Jurkat, Clone E6-1 (cell line): ENCODE measurements at regions not wholly inside any gene's neighbourhood (a gene's known extent, or its start where the extent isn't known, plus 50 kb on each side); places are given as distances from the start of the nearest gene placed in this dataset.
"Not testable (repeated sequence)": the region's sequence is repeated elsewhere in the genome, so short reads cannot be mapped to it uniquely, and the experiment has no call there.

Source experiments
- DNase-seq: peaks from one replicate; pipeline ENCODE4 v3.0.0-alpha.2; 2011; ENCODE audit warnings: low read depth, low spot score
- H3K4me3 ChIP-seq: 2 replicates; pipeline ENCODE4 v1.5.1; 2011; ENCODE audit warnings: mild to moderate bottlenecking, low read length, control low read depth, moderate library complexity

DNA sequence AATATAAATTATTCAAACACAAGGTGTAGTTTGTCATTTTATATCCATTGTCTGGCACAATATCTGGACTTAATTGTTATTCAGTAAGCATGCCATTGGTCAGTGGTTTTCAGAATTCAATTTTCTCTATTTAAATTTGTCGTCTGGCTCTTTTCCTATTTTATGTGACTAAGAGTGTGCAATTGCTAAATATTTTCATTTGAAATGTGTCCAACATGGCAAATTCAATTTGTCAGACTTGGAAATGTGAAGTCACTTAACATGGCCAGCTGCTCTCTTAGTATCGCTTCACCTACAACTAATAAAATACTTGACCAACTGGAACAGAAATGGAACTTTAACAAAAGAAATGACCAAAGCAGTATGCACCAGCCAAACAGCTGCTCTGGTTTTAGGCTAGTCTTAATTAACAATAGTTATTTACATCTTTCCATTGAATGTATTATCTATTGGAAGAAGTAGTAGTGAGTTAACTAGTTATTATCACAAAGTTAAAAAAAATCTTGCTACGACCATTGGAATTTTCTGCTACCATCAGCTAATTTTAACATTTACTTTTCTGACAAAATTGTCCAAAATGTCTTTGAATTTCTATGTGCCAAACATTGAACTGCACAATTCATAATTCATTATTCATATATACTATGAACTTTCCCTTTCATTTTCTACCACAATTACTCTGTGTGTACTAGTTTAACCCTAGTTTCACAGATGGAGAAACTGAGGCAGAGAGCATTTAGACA is 720.7 kb upstream of the FAM174A start:
- H3K4me3 ChIP-seq, result no peak overlapping the region
- no peak for DNase-seq

DNA sequence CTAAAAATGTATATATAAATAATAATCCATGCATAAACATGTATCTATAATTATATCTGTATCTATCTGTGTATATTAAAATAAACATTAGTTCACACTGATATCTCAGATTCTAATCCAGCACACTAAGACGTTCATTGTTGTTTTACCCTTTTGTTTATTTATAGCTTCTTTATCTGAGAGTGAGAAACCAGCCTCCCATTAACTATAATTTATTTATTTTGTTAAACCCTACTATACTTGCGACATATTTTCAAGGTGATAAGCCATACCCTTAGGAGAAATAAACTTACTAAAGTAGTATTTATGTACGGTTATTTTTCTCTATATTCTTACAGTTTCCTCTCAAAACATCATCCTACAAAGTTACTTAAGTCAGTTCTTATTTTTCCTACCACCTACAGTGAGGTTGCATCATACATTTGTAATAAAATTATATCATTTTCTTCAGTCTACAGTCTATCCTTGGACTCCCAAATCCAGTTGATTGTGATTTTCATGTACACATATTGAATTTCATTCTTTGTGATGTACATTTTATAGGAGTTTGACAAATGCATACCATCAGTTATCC is 726.4 kb upstream of the FAM174A start:
- DNase-seq, result no peak
- no peak overlapping the region for H3K4me3 ChIP-seq

DNA sequence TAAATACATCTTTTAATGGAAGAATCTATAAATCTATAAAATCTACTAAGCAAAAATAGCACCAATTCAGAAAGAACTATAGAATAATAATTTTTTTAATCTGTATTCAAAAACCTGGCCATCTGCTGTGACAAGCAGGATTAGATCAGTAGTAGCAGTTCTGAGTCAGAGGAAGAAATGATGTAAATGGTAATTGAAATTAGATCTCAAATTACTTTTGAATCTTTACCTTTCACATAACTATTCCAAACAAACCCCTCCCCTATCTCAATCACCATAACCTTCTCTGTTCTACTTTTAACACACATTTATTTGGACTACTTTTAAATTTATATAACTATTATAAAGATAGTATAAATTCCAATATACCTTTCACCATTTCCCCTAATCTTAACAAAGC is 727.8 kb upstream of the FAM174A start:
- DNase-seq, result no peak
- H3K4me3 ChIP-seq, result no peak overlapping the region

DNA sequence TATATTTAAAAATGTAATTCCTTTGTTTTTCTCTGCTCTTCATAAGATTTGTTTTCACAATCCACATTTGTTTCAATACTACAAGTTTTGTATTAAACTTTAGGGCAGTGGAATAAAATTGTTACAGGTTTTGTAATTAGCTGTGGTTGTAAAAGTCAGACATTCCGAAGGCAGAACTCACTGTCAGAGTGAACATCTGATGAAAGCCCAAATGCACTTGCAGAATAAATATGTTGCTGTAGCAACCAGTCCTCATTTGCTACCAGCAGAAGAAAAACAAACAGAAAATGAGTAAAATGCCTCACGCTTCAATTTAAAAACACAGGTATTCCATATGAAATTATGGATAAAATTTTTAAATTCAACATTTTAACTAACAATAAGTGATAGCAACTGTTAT is 740.1 kb upstream of the FAM174A start:
- no peak for DNase-seq
- H3K4me3 ChIP-seq, result no peak overlapping the region

DNA sequence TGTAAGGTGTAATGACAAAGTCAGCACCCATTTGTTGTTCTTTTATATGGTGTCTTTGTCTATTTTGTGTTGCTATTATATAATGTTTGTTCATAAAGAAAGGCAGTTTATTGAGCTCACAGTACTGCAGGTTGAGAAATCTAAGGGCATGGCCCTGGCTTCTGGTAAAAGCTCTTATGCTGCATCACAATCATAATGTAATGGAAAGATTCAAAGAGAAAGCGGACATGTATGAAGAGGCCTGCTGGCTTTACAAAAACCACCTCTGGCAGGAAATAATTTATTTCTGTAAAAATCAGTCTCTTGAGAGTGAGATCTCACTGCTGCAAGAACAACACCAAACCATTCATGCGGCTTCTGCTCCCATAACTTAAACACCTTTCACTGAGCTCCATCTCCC is 746.7 kb upstream of the FAM174A start:
- no peak for DNase-seq
- no peak overlapping the region for H3K4me3 ChIP-seq

DNA sequence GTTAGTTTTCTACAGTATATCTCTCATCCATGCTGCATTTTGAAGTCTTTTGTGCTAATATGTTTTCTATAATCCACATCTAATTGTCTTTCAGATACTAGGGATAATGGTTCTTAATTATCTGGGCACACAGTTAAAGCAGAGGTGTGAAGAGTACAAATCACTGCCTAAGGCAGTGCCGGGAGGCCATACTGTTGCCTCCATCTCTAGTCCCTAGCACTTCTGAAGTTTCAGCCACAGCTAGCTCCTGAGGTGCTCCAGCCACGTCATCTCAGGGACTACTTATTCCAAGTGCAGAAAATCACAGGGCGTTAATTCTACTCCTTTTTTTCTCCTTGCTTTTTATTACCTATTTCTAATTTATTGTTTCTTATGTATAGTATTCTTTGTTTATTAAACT is 760.0 kb upstream of the FAM174A start:
- no peak overlapping the region for H3K4me3 ChIP-seq

DNA sequence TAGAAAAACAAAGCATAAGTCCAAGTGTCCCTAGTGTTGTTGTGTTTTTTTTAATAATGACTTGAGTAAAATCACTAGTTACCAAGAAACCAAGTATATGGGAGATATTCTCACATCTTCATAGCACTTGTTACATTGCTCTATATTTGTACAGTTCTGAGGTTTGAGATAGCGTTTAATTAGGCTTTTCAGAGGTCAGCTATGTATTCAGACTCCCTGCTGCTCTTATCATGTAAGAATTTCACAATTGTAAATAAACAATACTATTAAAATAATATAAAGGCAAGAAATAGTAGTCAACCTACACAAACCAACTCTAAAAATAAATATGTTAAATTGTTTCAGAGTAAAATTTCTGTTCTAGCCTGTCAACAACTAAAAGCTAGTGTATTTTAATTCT is 761.9 kb upstream of the FAM174A start:
- DNase-seq, result no peak
- H3K4me3 ChIP-seq, result no peak overlapping the region

More for the DNA sequence above, 760.0 kb upstream of the FAM174A start:
- no peak for DNase-seq

DNA sequence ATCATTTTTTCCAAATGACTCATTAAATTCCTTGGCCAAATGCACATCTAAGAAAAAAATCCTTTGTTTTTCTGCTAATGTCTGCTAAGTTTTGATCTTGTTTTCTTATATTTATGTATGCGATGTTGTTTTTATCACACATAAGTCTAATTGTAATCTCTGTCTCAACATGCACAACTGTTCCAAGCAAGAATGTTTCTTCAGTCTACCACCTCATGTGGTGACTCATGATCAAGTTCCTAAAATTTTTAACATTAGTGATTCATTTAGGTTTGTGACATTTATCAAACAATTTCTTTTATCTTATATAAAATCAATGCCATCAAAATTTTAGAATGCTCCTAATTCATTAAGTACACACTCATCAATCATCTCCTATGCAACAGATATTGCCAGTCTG is 763.9 kb upstream of the FAM174A start:
- DNase-seq, result no peak
- no peak overlapping the region for H3K4me3 ChIP-seq

DNA sequence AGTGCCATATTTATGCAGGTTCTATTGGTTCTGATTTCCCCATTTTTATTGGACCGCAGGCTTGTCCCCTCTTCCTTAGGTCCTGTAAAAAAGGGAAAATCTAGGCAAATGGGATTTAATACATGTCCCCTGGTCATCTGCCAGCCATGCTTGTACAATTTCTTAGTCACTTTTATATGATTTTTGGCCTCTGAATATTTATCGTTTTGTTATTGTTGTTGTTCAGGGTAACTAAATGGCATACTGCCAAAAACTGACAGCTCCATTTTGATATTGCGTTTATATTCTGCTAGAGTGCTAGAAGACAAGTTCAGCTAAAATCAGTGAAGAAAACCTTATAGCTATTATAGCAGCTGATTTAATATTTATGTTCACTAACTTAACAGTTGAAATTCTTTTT is 770.2 kb upstream of the FAM174A start:
- no peak overlapping the region for H3K4me3 ChIP-seq
- DNase-seq, result no peak

DNA sequence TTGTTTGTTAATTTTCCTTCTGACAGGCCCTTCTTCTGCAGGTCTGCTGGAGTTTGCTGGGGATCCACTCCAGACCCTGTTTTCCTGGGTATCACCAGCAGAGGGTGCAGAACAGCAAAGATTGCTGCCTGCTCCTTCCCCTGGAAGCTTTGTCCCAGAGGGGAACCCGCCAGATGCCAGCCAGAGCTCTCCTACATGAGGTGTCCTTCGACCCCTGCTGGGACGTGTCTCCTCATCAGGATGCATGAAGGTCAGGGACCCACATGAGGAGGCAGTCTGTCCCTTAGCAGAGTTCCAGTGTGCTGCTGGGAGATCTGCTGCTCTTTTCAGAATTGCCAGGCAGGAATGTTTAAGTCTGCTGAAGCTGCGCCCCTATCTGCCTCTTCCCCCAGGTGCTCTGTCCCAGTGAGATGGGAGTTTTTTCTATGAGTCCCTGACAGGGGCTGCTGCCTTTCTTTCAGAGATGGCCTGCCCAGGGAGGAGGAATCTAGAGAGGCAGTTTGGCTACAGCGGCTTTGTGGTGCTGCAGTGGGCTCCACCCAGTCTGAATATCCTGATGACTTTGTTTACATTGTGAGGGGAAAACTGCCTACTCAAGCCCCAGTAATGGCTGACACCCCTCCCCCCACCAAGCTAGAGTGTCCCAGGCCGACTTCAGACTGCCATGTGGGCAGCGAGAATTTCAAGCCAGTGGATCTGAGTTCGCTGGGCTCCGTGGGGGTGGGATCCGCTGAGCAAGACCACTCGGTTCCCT is 772.0 kb upstream of the FAM174A start:
- H3K4me3 ChIP-seq, result no peak overlapping the region
- no peak for DNase-seq

DNA sequence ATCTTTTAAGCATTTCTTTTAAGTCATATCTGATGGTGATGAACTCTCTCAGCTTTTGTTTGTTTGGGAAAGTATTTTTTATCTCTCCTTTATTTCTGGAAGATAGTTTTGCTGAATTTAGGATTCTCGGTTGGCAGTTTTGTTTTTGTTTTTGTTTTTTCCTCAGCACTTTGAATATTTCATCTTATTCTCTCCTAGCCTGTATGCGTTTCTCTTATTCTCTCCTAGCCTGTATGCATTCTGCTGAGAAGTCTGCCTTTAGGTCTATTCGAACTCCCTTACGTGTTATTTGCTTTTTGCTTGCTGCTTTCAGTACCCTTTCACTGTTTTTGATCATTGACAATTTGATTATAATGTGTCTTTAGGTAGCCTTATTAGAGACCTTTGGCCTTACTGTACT is 787.8 kb upstream of the FAM174A start:
- no peak overlapping the region for H3K4me3 ChIP-seq
- DNase-seq, result no peak

DNA sequence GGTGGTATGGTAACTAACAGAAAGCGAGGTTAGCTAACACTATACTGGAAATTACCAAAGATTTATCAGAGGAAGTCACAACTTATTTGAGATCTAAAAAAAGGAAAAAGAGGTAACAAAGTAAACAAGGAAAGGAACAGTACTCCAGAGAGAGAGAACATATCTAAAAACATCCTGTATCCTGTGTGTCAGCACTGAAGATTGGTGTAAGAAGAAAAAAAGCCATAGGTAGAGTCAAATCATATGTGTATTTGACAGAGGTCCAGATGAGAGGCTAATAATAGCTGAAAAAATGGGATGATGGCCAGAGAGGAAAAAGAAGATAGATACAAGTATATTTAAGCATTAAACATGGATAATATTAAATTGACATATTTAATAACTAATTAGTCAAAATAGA is 802.0 kb upstream of the FAM174A start:
- not testable (repeated sequence) for DNase-seq, H3K4me3 ChIP-seq

DNA sequence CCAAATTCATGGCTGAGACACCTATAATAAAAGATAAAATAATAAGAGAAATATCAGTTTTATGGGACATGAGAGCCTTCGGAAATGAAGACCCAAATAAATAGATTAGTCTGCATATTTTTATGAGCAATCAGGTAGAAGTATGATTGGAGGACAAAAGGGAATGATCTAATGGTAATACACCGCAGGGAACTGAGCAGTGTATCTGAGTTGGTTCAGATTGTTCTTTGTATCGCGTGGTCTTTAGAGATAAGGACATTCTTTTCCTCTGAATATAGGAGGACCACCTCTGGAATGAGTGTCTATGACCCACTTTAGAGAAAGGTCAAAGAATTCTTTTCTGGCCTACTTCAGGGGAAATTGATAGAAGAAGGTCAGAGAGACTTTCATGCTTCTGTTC is 801.8 kb upstream of the CHD1 start:
- H3K4me3 ChIP-seq, DNase-seq: not testable (repeated sequence)

DNA sequence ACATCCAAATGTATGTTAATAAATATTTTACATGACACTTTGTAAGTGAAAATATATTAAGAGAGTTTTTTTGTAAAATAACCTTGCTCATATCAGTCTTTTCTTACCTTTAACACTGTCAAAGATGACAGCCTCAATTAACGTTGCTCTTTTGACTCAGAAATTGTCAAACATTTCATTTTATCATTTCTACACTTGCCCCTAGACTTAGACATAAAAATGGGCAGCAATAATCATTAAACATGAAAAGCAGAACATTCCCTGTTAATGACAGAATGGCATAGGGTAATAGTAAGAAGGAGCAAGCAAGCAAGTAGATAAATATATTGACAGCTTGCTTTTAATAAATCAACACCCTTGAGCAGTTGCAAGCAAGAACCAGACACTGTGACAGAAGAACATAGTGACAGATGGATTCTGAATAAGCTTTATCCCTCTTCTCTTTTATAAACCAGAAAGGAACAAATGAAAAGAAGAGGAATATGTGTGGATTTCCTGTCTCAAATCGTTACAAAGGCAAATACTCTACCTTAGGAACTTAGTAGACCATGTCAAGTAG is 796.0 kb upstream of the CHD1 start:
- DNase-seq, result no peak
- H3K4me3 ChIP-seq, result no peak overlapping the region

DNA sequence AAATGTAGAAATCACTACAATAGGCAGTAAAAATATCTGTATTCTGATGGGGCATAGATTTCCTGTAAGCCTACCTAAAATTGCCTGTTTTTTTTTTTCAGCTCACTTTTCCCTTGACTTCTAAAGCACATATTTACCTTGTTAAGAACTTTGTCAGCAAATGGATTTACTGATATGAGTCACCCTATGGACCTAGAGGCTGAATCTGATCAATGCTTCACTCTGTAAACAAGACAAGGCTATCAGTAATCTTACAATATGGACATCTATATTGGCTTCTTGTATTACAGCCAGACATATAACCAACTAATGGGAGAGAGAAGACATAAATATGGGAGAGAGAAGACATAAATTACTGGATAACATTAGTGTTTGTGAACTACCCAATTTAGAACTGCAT is 792.7 kb upstream of the CHD1 start:
- no peak for DNase-seq
- H3K4me3 ChIP-seq, result no peak overlapping the region

DNA sequence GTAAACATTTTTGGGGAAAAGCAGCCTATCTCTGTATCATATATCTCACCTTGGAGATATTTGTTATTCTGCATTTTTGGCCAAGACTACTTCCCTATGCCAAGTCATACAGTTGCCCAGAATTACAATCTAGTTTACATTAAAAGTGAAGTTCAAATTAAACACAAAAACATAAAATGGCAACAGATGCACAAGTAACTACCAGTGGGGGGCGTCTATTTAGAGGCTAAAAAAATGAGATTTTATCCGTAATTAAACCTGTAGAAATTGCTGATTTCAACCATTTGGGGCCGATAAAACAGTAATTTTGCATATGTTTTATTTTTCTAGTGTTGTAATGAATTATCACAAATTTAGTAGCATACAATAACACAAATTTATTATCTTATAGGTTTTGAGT is 787.1 kb upstream of the CHD1 start:
- peak; percentile 1 for DNase-seq
- no peak overlapping the region for H3K4me3 ChIP-seq

DNA sequence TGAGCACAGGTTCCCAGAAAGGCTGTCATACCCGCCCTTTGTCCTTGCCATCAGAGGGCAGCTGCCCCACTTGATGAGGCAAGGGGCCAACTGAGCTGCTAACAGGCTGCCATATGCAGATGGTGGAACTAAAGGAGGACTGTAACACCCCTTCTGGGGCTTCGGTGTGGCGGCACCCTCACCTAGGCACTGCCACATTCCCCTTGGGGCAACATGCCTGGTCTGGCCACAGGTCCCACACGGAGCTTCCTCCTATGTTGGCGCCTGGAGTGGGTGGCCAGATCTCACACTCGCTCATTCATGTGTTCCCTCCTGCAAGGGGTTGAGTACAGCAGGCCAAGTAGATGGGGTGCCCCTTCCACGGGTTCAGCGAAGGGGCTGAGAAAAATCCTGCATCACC is 777.4 kb upstream of the CHD1 start:
- no peak overlapping the region for H3K4me3 ChIP-seq
- DNase-seq, result no peak

DNA sequence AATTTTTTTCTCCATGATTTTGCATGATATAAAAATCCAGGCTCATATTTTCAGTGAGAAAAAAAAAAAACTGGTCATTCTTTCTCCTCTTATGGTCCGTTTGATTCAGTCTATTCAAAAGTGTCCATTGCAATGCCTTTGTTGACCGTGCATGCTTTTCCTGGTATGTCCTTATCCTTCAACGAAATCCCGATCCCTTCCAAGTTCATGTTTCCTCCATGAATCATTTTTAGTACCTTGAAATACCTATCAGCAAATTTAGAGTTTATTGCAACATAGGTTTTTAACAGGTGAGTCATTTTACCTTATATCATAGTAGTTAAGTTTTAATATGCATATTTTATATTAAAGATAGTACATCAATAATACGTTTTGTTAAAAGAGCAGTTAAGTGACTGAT is 773.8 kb upstream of the CHD1 start:
- H3K4me3 ChIP-seq, result no peak overlapping the region
- no peak for DNase-seq

DNA sequence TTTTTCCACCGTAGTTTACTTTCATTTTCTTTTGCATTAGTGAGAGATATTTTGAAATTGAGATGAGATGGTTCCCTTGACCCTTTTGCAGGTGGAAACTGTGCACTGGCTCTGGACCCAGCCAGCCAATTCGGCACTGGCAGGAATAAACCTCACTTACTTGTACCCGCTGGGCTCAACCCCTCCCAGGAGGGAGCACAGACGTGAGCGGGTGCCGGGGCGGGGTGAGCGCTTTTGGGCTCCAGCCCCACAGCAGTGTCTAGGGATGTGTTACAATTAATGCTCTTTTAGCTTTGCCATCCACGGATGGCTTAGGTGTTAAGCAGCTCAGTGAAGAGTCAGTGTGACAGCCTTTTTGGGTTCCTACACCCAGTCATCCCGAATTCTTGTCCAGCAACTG is 766.1 kb upstream of the CHD1 start:
- H3K4me3 ChIP-seq, result no peak overlapping the region
- DNase-seq, result no peak

DNA sequence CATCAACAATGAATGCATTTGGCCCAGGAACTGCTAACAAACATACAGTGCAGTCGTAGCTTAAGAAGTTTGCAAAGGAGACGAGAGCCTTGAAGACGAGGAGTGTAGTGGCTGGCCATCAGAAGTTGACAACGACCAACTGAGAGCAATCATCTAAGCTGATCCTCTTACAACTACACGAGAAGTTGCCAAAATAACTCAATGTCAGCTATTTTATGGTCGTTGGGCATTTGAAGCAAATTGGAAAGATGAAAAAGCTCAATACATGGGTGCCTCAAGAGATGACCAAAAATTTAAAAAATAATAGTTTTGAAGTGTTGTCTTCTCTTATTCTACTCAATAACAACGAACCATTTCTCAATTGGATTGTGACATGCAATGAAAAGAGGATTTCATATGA is 757.7 kb upstream of the CHD1 start:
- DNase-seq, result no peak

More for the DNA sequence above, 757.7 kb upstream of the CHD1 start:
- H3K4me3 ChIP-seq, result no peak overlapping the region
